ENCODE measurements at regions not wholly inside any gene's neighbourhood (a gene's known extent, or its start where the extent isn't known, plus 50 kb on each side); places are given as distances from the start of the nearest gene placed in this dataset.

DNA sequence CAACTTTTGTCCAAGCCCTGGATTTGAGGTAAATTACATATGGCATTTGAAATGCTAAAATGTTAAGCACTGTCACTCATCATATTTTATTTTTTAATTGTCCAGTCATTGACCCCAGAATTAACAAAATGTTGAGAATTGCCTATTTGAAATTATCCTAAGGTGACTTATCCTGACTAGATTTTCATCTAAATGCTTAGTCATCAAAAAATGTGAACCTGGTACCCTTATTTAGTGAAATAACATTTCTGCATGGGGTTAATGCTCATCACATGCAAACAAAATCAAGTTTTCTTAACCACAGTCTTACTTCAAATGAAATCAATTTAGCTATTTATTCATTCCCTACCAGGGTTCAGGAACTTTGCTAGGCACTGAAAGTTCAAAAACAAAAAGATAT is 232.0 kb upstream of the DCN start:
- DNase-seq (no peak), ATAC-seq (no peak)
- intact Hi-C loops (cut with micrococcal nuclease), result no loop called here
- Mint-ChIP-seq H3K9me3 (no peaks in the 10 kb centered on the region), H3K27me3 (peaks cover 7% of the 10 kb centered on the region), H3K4me1 (ENCODE audit: low read depth) (no peaks in the 10 kb centered on the region), H3K4me3 (no peak overlapping the region), H3K27ac (no peak overlapping the region), H3K36me3 (ENCODE audit: low read depth) (no peaks in the 10 kb centered on the region)
- ChIA-PET CTCF (interaction anchor here (1.4 to 2.9 kb wide), 2 partner anchors 13 to 33 kb away, joined by 4 to 9 read pairs; no protein-coding TSS in a partner anchor), POLR2A (no interaction called here)
- TF ChIP-seq, protein P1, sequence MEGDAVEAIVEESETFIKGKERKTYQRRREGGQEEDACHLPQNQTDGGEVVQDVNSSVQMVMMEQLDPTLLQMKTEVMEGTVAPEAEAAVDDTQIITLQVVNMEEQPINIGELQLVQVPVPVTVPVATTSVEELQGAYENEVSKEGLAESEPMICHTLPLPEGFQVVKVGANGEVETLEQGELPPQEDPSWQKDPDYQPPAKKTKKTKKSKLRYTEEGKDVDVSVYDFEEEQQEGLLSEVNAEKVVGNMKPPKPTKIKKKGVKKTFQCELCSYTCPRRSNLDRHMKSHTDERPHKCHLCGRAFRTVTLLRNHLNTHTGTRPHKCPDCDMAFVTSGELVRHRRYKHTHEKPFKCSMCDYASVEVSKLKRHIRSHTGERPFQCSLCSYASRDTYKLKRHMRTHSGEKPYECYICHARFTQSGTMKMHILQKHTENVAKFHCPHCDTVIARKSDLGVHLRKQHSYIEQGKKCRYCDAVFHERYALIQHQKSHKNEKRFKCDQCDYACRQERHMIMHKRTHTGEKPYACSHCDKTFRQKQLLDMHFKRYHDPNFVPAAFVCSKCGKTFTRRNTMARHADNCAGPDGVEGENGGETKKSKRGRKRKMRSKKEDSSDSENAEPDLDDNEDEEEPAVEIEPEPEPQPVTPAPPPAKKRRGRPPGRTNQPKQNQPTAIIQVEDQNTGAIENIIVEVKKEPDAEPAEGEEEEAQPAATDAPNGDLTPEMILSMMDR (IDR thresholded peaks at IDR 0.05), result no peak

DNA sequence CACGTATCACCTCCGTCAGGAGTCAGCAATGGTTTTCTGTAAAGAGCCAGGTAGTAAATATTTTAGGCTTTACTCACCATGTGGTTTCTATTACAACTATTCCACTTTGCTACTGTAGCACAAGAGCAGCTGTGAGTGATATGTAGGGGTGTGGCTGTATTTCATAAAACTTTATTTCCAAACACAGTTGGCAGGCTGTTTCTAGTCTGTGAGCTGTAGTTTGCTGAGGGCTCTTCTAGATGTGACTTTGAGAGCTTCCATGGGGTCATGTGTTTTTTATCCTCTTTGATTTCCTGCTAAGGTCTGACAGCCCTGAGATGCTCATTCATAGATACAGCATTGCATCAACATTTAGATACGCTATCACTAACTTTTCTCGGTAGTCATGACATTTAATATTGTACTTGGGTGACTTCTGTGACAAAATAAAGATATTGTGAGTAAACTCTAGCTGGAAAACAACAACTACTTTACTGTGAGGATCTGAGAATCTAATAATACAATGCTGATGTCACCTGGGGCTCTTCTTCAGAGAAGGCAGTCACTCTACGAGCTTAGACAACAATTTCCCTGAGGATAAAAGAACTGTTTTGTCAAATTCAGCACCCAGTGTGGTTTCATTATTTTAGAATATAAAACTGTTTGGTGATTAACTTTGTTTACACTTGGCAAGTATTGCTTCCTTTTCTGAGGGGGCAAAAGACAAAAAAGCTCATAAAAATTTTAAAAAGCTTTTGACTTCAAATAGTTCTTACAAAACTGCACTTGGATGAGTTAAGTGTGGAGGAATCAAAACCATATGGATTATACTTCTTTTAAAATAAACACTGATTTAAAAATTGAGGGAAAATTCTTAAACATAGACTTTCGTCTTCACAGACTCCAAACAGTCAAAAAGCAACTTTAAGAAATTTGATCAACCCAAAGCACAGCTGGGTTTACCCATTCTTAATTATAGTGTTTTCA is 231.2 kb upstream of the DCN start:
- ChIA-PET CTCF (interaction anchor here (0.7 to 2.9 kb wide), 4 partner anchors 10 to 1239 kb away, joined by 3 to 9 read pairs (median 4); no protein-coding TSS in a partner anchor), POLR2A (no interaction called here)
- no peak overlapping the region for H3K27ac Mint-ChIP-seq
- no peak for ATAC-seq
- peaks cover 5% of the 10 kb centered on the region for H3K27me3 Mint-ChIP-seq
- no peaks in the 10 kb centered on the region for H3K36me3 Mint-ChIP-seq (ENCODE audit: low read depth)
- no peak overlapping the region for H3K4me3 Mint-ChIP-seq
- no peaks in the 10 kb centered on the region for H3K9me3 Mint-ChIP-seq
- DNase-seq, result no peak
- no peaks in the 10 kb centered on the region for H3K4me1 Mint-ChIP-seq (ENCODE audit: low read depth)
- TF ChIP-seq, protein P1 (IDR thresholded peaks at IDR 0.05), result no peak
- intact Hi-C loops (cut with micrococcal nuclease), result no loop called here

DNA sequence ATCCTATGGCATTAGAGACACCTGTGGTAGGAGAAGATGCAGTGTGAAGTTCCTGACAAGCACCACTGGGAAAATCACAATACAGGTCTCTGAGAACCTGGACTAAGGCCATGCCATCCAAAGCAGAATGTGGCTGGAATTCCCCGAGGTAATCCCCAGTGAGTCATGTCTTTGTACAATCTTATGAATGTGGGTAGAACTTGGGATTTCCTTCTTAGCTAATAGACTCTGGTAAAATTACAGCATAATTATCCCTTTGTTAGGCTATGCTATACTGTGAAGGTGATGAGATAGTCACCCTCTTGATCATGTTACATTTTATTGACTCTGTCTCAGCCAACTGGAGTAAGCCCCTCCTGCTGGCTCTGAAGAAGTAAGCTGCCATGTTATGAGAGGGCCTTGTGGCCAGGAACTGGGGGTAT is 224.3 kb upstream of the DCN start:
- Mint-ChIP-seq H3K27ac (no peak overlapping the region), H3K4me1 (ENCODE audit: low read depth) (peaks cover 5% of the 10 kb centered on the region), H3K4me3 (no peak overlapping the region), H3K27me3 (no peaks in the 10 kb centered on the region), H3K9me3 (no peaks in the 10 kb centered on the region), H3K36me3 (ENCODE audit: low read depth) (no peaks in the 10 kb centered on the region)
- ChIA-PET POLR2A (no interaction called here), CTCF (interaction anchor here (1.2 kb wide), 1 partner anchor 25 kb away, joined by 3 read pairs; no protein-coding TSS in a partner anchor)
- ATAC-seq (peak; percentile 60), DNase-seq (peak; percentile 25)
- intact Hi-C loops (cut with micrococcal nuclease), result no loop called here
- TF ChIP-seq, protein P1 (IDR thresholded peaks at IDR 0.05), result no peak

DNA sequence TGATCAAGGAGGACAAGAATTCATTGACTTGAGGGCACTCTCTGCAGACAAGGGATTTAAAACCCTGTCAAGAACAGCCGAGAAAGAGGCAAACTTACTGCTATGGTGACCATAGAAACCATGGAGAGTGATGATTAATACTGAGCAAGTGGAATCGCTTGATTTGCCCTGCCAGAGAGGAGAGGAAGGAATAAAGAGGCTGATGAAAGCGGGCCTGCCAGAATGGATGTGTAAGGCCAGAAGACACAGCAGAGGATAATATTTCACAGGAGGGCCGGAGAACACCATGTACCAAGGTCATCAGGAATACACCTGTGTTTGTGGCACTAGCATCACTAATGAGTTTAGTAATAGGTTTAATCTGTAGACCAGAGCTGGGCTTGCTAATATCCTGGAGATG is 221.8 kb upstream of the DCN start:
- H3K4me1 Mint-ChIP-seq (ENCODE audit: low read depth), result peaks cover 5% of the 10 kb centered on the region
- H3K27ac Mint-ChIP-seq, result no peak overlapping the region
- CTCF ChIA-PET, result interaction anchor here (1.1 to 5.4 kb wide), 2 partner anchors 9 to 22 kb away, joined by 3 to 24 read pairs; no protein-coding TSS in a partner anchor

More for the DNA sequence above, 221.8 kb upstream of the DCN start:
- Mint-ChIP-seq H3K36me3 (ENCODE audit: low read depth) (no peaks in the 10 kb centered on the region), H3K4me3 (no peak overlapping the region), H3K9me3 (no peaks in the 10 kb centered on the region), H3K27me3 (no peaks in the 10 kb centered on the region)
- TF ChIP-seq, protein P1 (IDR thresholded peaks at IDR 0.05), result no peak
- no peak for ATAC-seq
- intact Hi-C loops (cut with micrococcal nuclease), result no loop called here
- DNase-seq, result no peak
- POLR2A ChIA-PET, result no interaction called here

Measured in activated CD8-positive, alpha-beta T cell treated with anti-CD3 and anti-CD28 coated beads for 36 hours (primary cell).